ENCODE measurements at regions not wholly inside any gene's neighbourhood (a gene's known extent, or its start where the extent isn't known, plus 50 kb on each side); places are given as distances from the start of the nearest gene placed in this dataset.

GRCh38 chr9:15007698-15008097 is 97.5 kb upstream of the FREM1 start:
- TF ChIP-seq ZBTB33 (IDR thresholded peaks at IDR 0.05; ENCODE audit: borderline replicate concordance, low read depth) (no peak), SMC3 (IDR thresholded peaks at IDR 0.05; ENCODE audit: low read depth, low read length) (no peak), CTCF (IDR thresholded peaks at IDR 0.05) (no peak), NRF1 (IDR thresholded peaks at IDR 0.05; ENCODE audit: low read depth, low read length) (no peak), CHD2 (IDR thresholded peaks at IDR 0.05; ENCODE audit: low read length, partially characterized antibody) (no peak), GABPA (IDR thresholded peaks at IDR 0.05; ENCODE audit: low read depth) (no peak), FOXJ3 (CRISPR knock-in tag; IDR thresholded peaks at IDR 0.05) (no peak), MAX (IDR thresholded peaks at IDR 0.05; ENCODE audit: low read depth) (no peak), EP300 (IDR thresholded peaks at IDR 0.05; ENCODE audit: borderline replicate concordance in 1 of 2, low read depth in 1 of 2, low read length in 1 of 2) (no peak), POLR2AphosphoS5 (IDR thresholded peaks at IDR 0.05; ENCODE audit: low read depth, low read length) (no peak), JUND (IDR thresholded peaks at IDR 0.05) (no peak), MXI1 (IDR thresholded peaks at IDR 0.05; ENCODE audit: low read depth, low read length) (no peak), FOXM1 (IDR thresholded peaks at IDR 0.05; ENCODE audit: low read depth) (no peak)

All from SK-N-SH (cell line).